Stimulated activated CD4-positive, alpha-beta T cell treated with anti-CD3 and anti-CD28 coated beads, Interleukin-15, amount 100 ng/mL, for 24 hours (primary cell): ENCODE measurements at regions not wholly inside any gene's neighbourhood (a gene's known extent, or its start where the extent isn't known, plus 50 kb on each side); places are given as distances from the start of the nearest gene placed in this dataset.

Experiments
- DNase-seq: peaks from one replicate; pipeline ENCODE4 v3.0.0-alpha.2; 2020

GRCh38 chr1:4017636-4018365 is 117.7 kb upstream of the C1orf174 start:
- no peak for DNase-seq

GRCh38 chr1:4018466-4019146 is 118.5 kb upstream of the C1orf174 start:
- DNase-seq, result no peak

GRCh38 chr1:4019147-4019521 is 119.1 kb upstream of the C1orf174 start:
- no peak for DNase-seq

DNA sequence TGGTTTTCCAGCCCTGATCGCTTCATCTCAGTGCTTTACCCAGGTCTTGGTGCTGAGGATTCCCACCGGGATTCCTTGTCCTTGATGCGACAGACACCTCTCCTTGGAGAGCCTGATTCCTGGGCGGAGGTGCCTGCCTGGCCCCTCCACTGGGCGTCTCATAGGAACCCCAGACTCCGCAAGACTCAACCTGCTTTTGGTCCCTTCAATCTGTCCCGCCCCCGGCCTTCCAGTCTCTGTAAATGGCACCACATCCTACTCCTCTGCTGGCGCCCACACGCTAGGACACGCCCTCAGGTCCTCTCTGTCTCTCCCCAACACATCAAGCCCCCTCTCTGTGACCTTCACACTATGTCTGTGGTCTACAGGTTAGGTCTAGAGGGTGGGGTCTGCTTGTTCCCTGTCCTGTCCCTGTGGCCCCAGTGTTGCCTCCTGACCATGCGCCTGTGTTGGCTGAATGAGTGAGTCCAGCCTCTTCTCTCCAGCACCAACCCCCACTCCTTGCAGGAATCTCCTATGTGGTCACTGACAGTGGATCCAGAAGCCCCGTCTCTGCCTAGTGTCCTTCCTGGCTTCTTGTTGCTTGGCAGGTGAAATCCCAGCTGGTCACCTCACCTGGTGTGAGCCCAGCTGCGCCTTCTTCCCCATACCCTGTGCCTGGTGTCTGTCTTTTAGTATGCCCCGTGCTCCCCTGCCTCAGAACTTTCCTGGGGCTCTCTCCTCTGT is 119.7 kb upstream of the C1orf174 start:
- DNase-seq, result no peak

GRCh38 chr1:4020449-4020848 is 120.4 kb upstream of the C1orf174 start:
- no peak for DNase-seq

- DNase-seq, result no peak
Measured at GRCh38 chr1:4021136-4021973, 121.3 kb upstream of the C1orf174 start.

DNA sequence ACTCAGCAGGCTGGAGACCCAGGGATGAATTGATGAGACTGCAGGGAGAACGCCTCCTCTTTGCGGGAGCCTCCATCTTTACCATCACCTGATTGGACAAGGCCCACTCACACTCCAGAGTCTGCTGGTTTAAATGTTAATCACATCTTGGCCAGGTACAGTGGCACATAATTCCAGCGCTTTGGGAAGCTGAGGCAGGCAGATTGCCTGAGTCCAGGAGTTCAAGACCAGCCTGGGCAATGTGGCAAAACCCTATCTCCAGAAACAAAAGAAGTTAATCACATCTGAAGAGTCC is 121.8 kb upstream of the C1orf174 start:
- no peak for DNase-seq

DNA sequence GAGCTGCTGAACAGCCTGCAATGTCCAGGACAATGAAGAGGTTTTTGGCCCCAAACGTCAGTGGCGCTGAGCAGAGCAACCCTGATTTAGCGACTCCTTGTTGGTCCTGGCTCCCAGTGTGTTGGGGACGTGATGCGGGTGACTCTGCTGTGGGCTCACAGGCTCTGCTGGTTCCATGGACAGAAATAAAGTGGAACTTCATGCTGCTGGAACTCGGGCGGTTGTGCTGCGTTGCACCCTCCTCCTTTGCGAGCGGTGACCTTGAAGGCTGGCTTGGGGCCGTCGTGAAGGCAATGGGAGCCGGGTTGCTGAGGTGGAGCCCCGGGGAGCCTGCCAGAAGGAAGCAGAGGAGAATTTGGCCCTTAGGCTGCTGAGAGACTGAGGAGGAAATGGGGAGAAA is 122.6 kb upstream of the C1orf174 start:
- DNase-seq, result no peak

DNA sequence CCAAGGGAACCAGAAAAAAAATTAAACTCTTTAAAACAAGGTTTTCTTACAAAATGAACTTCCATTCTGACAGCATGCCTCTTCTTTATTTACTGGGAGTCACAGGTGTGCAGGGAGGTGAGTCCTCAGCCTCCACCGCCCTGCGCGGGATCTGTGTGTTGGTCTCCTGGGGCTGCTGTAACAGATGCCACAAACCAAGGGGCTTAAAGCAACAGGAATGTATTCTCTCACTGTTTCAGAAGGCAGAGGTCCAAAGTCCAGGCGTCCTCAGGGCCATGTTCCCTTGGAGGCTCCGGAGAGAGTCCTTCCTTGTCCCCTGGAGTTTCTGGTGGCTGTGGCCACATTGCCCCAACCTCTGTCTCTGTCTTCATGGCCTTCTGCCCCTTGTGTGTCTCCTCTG is 123.6 kb upstream of the C1orf174 start:
- no peak for DNase-seq

DNA sequence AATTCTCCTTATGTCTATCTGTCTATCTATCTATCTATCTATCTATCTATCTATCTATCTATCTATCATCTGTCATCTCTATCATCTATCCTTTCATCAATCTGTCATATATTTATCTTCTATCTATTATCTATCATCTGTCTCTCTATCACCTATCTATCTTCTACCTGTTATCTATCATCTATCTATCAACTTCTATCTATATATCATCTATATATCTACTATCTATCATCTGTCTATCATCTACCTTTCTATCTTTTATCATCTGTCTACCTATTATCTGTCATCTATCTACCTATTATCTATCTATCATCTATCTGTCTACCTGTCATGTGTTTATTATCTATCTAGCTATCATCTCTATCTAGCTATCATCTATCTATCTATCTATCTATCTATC is 124.7 kb upstream of the C1orf174 start:
- DNase-seq, result no peak

- DNase-seq, result no peak
Measured at GRCh38 chr1:4025752-4026151, 125.7 kb upstream of the C1orf174 start.

DNA sequence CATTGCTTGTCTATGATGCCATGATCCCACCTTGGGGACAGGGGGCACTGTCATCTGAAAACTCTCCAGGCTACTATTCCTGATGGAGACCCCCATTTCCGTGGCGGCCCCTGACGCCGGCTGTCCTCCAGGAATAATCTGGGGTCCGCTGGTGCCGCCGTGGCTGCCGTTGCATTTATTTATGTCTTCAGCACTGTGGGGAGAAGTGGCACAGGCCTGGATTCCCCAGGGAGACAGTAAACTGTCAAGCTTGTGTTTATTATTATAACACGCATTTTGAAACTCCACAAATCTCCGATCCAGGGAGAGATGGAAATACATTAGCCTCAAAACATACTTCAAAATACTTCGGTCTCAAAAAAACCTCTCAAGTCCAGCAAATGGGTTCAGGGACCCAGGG is 126.9 kb upstream of the C1orf174 start:
- DNase-seq, result no peak

DNA sequence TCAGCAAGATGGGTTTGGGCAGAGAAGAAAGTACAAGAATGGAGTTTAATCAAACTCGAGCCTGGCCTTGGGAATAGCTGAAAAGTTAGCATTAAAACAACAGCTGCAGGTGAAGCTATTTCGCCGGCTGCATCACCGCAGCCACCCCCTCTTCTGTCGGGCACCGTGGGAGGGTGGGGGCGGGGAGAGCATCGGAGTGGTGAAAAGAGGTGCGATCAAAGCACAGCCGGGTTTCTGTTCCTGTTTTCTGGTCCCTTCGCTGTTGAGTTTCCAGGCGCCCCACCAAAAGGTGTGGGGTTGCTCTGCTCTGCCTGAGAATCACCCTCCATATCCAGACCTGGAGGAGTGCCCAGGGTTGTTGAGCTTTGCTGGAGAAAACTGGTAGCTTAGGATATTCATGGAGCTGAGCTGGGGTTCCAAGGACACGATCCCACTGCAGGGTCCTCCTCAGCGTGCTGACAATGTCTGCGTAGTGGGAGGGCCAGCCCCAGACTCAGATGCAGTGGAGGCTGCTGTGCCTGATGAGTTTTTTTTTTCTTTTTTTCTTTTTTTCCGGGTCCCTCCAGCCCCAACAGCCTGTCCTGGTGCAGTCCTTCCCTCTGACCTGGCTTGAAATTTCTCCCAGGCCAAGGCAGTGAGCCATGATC is 127.5 kb upstream of the C1orf174 start:
- peak; percentile 20 for DNase-seq

- no peak for DNase-seq
Measured at GRCh38 chr1:4028139-4028501, 128.0 kb upstream of the C1orf174 start.

GRCh38 chr1:4029376-4029775 is 129.3 kb upstream of the C1orf174 start:
- no peak for DNase-seq

DNA sequence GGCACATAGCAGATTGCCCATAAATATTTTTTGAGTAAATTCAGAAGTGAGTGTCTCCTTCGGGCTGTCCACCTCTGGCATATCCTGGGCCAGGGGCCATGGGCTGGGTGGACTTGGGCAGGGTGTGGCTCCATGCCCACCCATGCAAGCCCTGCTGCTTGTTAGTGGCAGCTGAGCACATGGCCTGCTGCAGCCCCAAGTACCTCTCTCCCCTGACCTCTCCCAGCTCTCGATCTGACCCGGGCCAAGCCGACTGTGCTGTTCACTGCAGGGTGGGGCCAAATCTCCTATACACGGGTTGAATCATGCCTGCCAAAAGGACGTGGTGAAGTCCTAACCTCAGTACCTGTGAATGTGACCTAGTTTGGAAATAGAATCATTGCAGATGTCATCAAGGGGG is 132.5 kb upstream of the C1orf174 start:
- no peak for DNase-seq

DNA sequence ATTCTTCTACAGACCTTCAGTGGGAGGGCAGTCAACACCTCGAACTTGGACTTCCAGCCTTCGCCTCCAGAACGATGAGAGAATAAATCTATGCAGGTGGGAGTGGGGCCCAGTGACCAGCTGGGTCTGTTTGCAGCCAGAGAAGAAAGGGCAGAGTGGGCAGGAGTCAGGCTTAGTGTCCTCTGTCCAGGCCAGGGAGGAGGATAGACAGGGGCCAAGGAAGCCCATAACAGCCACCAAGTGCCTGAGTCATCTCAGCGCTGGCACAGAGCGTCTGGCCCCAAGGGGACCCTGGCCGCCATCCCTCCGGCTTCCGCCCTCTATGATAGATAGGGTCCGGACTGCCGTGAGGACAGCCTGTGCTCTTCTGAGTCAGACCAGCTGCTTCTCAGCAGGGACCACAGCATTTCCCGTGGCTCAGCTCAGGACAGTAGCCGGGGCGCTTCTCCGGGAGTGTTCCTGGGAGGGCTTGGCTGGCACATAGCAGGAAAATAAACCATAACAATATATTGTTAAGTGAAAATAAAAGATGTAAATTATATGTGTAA is 133.1 kb upstream of the C1orf174 start:
- DNase-seq, result no peak

DNA sequence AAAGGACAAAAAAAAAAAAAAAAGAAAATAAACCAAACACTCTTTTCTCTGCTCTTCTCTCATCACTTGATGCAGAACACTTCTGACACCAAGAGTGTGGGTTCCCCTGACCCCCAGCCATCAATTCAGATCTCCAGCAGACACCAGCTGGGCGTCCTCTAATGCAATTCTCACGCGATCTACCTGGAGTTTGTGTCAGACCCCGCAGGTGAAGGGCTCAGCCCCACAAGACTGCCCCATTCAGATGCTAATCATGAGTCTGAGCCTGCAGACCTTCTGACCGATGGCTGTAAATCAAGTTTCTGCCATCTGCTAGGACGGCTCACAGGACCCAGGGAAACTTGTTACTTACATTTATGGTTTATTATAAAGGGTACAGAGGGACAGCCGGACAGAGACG is 133.6 kb upstream of the C1orf174 start:
- no peak for DNase-seq

DNA sequence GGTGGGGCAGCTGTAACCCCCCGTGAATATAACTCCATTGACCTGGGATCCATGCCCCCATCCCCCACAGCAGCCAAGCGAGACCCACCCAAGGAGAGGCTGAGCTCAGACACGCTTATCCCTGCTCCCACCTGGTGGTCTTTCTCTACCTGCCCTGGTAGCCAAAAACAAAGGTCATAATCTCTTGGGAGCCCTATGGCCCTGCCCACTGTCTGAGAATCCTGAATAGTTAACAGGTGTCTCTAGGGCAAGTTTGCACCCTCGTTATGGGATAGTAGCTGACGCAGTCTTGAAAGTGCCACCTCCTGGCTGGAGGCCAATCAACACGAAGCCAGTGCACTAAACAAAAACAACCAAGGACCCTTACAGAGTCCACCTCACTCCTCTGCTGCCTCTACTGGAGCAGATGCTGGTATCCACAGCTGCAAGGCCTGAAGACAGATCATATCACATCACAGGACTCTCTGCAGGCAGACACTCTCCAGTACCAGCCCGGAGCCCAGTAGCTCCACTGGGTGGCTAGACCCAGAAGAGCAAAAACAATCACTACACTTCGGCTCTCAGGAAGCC is 134.3 kb upstream of the C1orf174 start:
- no peak for DNase-seq

- no peak for DNase-seq
Measured at GRCh38 chr1:4044967-4045366, 144.9 kb upstream of the C1orf174 start.

DNA sequence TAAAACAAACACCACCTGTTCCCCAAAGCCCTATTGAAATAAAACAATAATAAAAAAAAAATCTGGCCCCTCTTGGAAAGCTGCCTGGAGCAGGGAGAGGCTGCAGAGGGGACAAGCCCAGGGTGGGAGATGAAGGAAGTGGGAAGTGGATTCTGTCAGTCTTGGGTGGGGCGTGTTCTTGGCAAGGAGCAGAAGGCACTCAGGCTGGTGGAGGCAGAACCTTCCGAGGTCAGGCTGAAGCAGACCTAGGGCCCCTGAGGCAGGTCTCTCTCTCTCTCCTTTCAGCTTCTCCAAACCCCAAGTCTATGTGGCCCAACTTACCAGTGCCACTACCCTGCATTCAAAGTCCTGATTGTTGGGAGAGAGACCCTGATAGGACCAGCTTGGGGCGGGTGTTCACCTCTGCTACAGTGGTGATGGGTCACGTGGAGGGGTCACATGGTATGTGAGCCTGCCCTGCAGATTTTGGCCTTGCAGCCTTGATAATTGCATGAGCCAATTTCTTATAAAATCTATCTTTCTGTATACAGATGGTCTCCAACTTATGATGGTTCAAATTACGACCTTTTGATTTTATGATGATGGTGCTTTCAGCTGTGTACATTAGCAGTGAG is 145.4 kb upstream of the C1orf174 start:
- DNase-seq, result no peak
